ENCODE measurements at regions not wholly inside any gene's neighbourhood (a gene's known extent, or its start where the extent isn't known, plus 50 kb on each side); places are given as distances from the start of the nearest gene placed in this dataset.

- Histone ChIP-seq H3K4me1 (ENCODE audit: control insufficient read depth in 1 of 2, insufficient read depth in 2 of 2, low read length in 2 of 2) (no peaks in the 10 kb centered on the region), H3K27me3 (ENCODE audit: control insufficient read depth in 1 of 2, insufficient read depth in 2 of 2, low read length in 2 of 2) (no peaks in the 10 kb centered on the region), H3K9ac (ENCODE audit: low read depth in 1 of 2, low read length in 2 of 2) (no peak overlapping the region), H3K36me3 (ENCODE audit: control insufficient read depth in 1 of 2, insufficient read depth in 2 of 2, low read length in 2 of 2) (no peaks in the 10 kb centered on the region), H3K27ac (ENCODE audit: low read depth, low read length) (no peak overlapping the region), H3K9me3 (ENCODE audit: control insufficient read depth in 1 of 2, low read length in 2 of 2) (no peaks in the 10 kb centered on the region), H3K4me3 (ENCODE audit: low read depth in 1 of 2, low read length in 2 of 2) (no peak overlapping the region)
Measured at GRCh38 chr3:178480795-178481194, 55.4 kb upstream of the KCNMB2 start.

- Histone ChIP-seq H3K27me3 (ENCODE audit: control insufficient read depth in 1 of 2, insufficient read depth in 2 of 2, low read length in 2 of 2) (no peaks in the 10 kb centered on the region), H3K36me3 (ENCODE audit: control insufficient read depth in 1 of 2, insufficient read depth in 2 of 2, low read length in 2 of 2) (no peaks in the 10 kb centered on the region), H3K4me3 (ENCODE audit: low read depth in 1 of 2, low read length in 2 of 2) (no peak overlapping the region), H3K27ac (ENCODE audit: low read depth, low read length) (no peak overlapping the region), H3K9me3 (ENCODE audit: control insufficient read depth in 1 of 2, low read length in 2 of 2) (no peaks in the 10 kb centered on the region), H3K9ac (ENCODE audit: low read depth in 1 of 2, low read length in 2 of 2) (no peak overlapping the region), H3K4me1 (ENCODE audit: control insufficient read depth in 1 of 2, insufficient read depth in 2 of 2, low read length in 2 of 2) (no peaks in the 10 kb centered on the region)
Measured at GRCh38 chr3:178482981-178483380, 53.3 kb upstream of the KCNMB2 start.

- Histone ChIP-seq H3K9ac (ENCODE audit: low read depth in 1 of 2, low read length in 2 of 2) (no peak overlapping the region), H3K36me3 (ENCODE audit: control insufficient read depth in 1 of 2, insufficient read depth in 2 of 2, low read length in 2 of 2) (no peaks in the 10 kb centered on the region), H3K4me3 (ENCODE audit: low read depth in 1 of 2, low read length in 2 of 2) (no peak overlapping the region), H3K27ac (ENCODE audit: low read depth, low read length) (no peak overlapping the region), H3K9me3 (ENCODE audit: control insufficient read depth in 1 of 2, low read length in 2 of 2) (no peaks in the 10 kb centered on the region), H3K27me3 (ENCODE audit: control insufficient read depth in 1 of 2, insufficient read depth in 2 of 2, low read length in 2 of 2) (no peaks in the 10 kb centered on the region), H3K4me1 (ENCODE audit: control insufficient read depth in 1 of 2, insufficient read depth in 2 of 2, low read length in 2 of 2) (no peaks in the 10 kb centered on the region)
Measured at GRCh38 chr3:178483704-178484103, 52.5 kb upstream of the KCNMB2 start.

- H3K27me3 ChIP-seq (ENCODE audit: control insufficient read depth in 1 of 2, insufficient read depth in 2 of 2, low read length in 2 of 2) = no peaks in the 10 kb centered on the region
- no peak overlapping the region for H3K9ac ChIP-seq (ENCODE audit: low read depth in 1 of 2, low read length in 2 of 2)
- no peak overlapping the region for H3K4me3 ChIP-seq (ENCODE audit: low read depth in 1 of 2, low read length in 2 of 2)
- H3K4me1 ChIP-seq (ENCODE audit: control insufficient read depth in 1 of 2, insufficient read depth in 2 of 2, low read length in 2 of 2) = no peaks in the 10 kb centered on the region
- H3K36me3 ChIP-seq (ENCODE audit: control insufficient read depth in 1 of 2, insufficient read depth in 2 of 2, low read length in 2 of 2) = no peaks in the 10 kb centered on the region
- no peak overlapping the region for H3K27ac ChIP-seq (ENCODE audit: low read depth, low read length)
- no peaks in the 10 kb centered on the region for H3K9me3 ChIP-seq (ENCODE audit: control insufficient read depth in 1 of 2, low read length in 2 of 2)
Measured at GRCh38 chr3:178485756-178486155, 50.5 kb upstream of the KCNMB2 start.

Data from duodenal mucosa (tissue), 2 donors.